IPS-15b (cell line): ENCODE measurements at regions not wholly inside any gene's neighbourhood (a gene's known extent, or its start where the extent isn't known, plus 50 kb on each side); places are given as distances from the start of the nearest gene placed in this dataset.

ENCODE experiments used
- H3K27me3 ChIP-seq: one replicate; pipeline ENCODE4 v1.6.1; 2013; ENCODE audit warnings: low read length; ENCODE audit not compliant: control insufficient read depth, insufficient read depth
- H3K36me3 ChIP-seq: one replicate; pipeline ENCODE4 v1.6.1; 2013; ENCODE audit warnings: low read length; ENCODE audit not compliant: control insufficient read depth, insufficient read depth
- H3K4me1 ChIP-seq: one replicate; pipeline ENCODE4 v1.6.1; 2013; ENCODE audit warnings: mild to moderate bottlenecking, low read length; ENCODE audit not compliant: control insufficient read depth, insufficient read depth
- H3K4me3 ChIP-seq: one replicate; pipeline ENCODE4 v1.5.1; 2013; ENCODE audit warnings: low read depth, low read length
- H3K9ac ChIP-seq: one replicate; pipeline ENCODE4 v1.6.1; 2013; ENCODE audit warnings: low read depth, mild to moderate bottlenecking, low read length
- H3K9me3 ChIP-seq: one replicate; pipeline ENCODE4 v1.6.1; 2013; ENCODE audit warnings: mild to moderate bottlenecking, low read length; ENCODE audit not compliant: control insufficient read depth, insufficient read depth

GRCh38 chr15:62546628-62547027 is 381.5 kb upstream of the C2CD4B start:
- H3K4me3 ChIP-seq = no peak overlapping the region
- no peaks in the 10 kb centered on the region for H3K9me3 ChIP-seq
- no peaks in the 10 kb centered on the region for H3K36me3 ChIP-seq
- H3K9ac ChIP-seq = no peak overlapping the region
- no peaks in the 10 kb centered on the region for H3K4me1 ChIP-seq
- H3K27me3 ChIP-seq = no peaks in the 10 kb centered on the region

- H3K4me3 ChIP-seq = no peak overlapping the region
- H3K27me3 ChIP-seq = no peaks in the 10 kb centered on the region
- H3K9ac ChIP-seq = no peak overlapping the region
- no peaks in the 10 kb centered on the region for H3K36me3 ChIP-seq
- H3K9me3 ChIP-seq = no peaks in the 10 kb centered on the region
- no peaks in the 10 kb centered on the region for H3K4me1 ChIP-seq
These were observed 382.5 kb upstream of the C2CD4B start for GRCh38 chr15:62547584-62547983.

- no peaks in the 10 kb centered on the region for H3K4me1 ChIP-seq
- H3K4me3 ChIP-seq = no peak overlapping the region
- H3K36me3 ChIP-seq = no peaks in the 10 kb centered on the region
- no peaks in the 10 kb centered on the region for H3K27me3 ChIP-seq
- H3K9ac ChIP-seq = no peak overlapping the region
- H3K9me3 ChIP-seq = no peaks in the 10 kb centered on the region
These were observed 384.4 kb upstream of the C2CD4B start for GRCh38 chr15:62549345-62549970.

- H3K4me1 ChIP-seq = no peaks in the 10 kb centered on the region
- H3K4me3 ChIP-seq = no peak overlapping the region
- no peaks in the 10 kb centered on the region for H3K27me3 ChIP-seq
- no peak overlapping the region for H3K9ac ChIP-seq
- no peaks in the 10 kb centered on the region for H3K36me3 ChIP-seq
- no peaks in the 10 kb centered on the region for H3K9me3 ChIP-seq
These were observed 385.0 kb upstream of the C2CD4B start for GRCh38 chr15:62550106-62550505.

GRCh38 chr15:62552444-62552843 is 387.4 kb upstream of the C2CD4B start:
- no peak overlapping the region for H3K9ac ChIP-seq
- H3K4me1 ChIP-seq = no peaks in the 10 kb centered on the region
- no peaks in the 10 kb centered on the region for H3K27me3 ChIP-seq
- no peaks in the 10 kb centered on the region for H3K36me3 ChIP-seq
- no peak overlapping the region for H3K4me3 ChIP-seq
- no peaks in the 10 kb centered on the region for H3K9me3 ChIP-seq

- no peak overlapping the region for H3K9ac ChIP-seq
These were observed 389.0 kb upstream of the C2CD4B start for GRCh38 chr15:62553911-62554563.

GRCh38 chr15:62558640-62559380 is 393.7 kb upstream of the C2CD4B start:
- peaks cover 7% of the 10 kb centered on the region for H3K4me1 ChIP-seq
- H3K9ac ChIP-seq = no peak overlapping the region
- H3K36me3 ChIP-seq = no peaks in the 10 kb centered on the region
- no peaks in the 10 kb centered on the region for H3K9me3 ChIP-seq
- H3K27me3 ChIP-seq = no peaks in the 10 kb centered on the region
- no peak overlapping the region for H3K4me3 ChIP-seq

More at GRCh38 chr15:62553911-62554563, 389.0 kb upstream of the C2CD4B start:
- Histone ChIP-seq H3K27me3 (no peaks in the 10 kb centered on the region), H3K4me1 (peaks cover 7% of the 10 kb centered on the region), H3K36me3 (no peaks in the 10 kb centered on the region), H3K9me3 (no peaks in the 10 kb centered on the region), H3K4me3 (no peak overlapping the region)

- Histone ChIP-seq H3K9me3 (no peaks in the 10 kb centered on the region), H3K4me3 (no peak overlapping the region), H3K9ac (no peak overlapping the region), H3K4me1 (peaks cover 7% of the 10 kb centered on the region), H3K36me3 (no peaks in the 10 kb centered on the region), H3K27me3 (no peaks in the 10 kb centered on the region)
These were observed 394.3 kb upstream of the C2CD4B start for GRCh38 chr15:62559381-62559733.

- H3K9me3 ChIP-seq = no peaks in the 10 kb centered on the region
- H3K4me3 ChIP-seq = no peak overlapping the region
- H3K27me3 ChIP-seq = no peaks in the 10 kb centered on the region
- H3K4me1 ChIP-seq = peaks cover 7% of the 10 kb centered on the region
- no peaks in the 10 kb centered on the region for H3K36me3 ChIP-seq
- H3K9ac ChIP-seq = no peak overlapping the region
These were observed 396.0 kb upstream of the C2CD4B start for GRCh38 chr15:62561059-62561519.

GRCh38 chr15:62561571-62561970 is 396.5 kb upstream of the C2CD4B start:
- Histone ChIP-seq H3K36me3 (no peaks in the 10 kb centered on the region), H3K9me3 (no peaks in the 10 kb centered on the region), H3K4me3 (no peak overlapping the region), H3K9ac (no peak overlapping the region), H3K4me1 (peaks cover 7% of the 10 kb centered on the region), H3K27me3 (no peaks in the 10 kb centered on the region)

- H3K36me3 ChIP-seq = no peaks in the 10 kb centered on the region
- H3K4me3 ChIP-seq = no peak overlapping the region
- H3K4me1 ChIP-seq = no peaks in the 10 kb centered on the region
- H3K27me3 ChIP-seq = no peaks in the 10 kb centered on the region
- no peak overlapping the region for H3K9ac ChIP-seq
- no peaks in the 10 kb centered on the region for H3K9me3 ChIP-seq
These were observed 400.0 kb upstream of the C2CD4B start for GRCh38 chr15:62564886-62565633.
